Large intestine (tissue), 3 donors: ENCODE measurements at regions not wholly inside any gene's neighbourhood (a gene's known extent, or its start where the extent isn't known, plus 50 kb on each side); places are given as distances from the start of the nearest gene placed in this dataset.

Experiments
- DNase-seq, 2 donors: peaks; one replicate each; pipeline versions ENCODE4 v3.0.0 to v3.0.0-alpha.2; 2013
- H3K27ac ChIP-seq: one replicate; pipeline ENCODE4 v1.5.1; 2013; ENCODE audit warnings: low read length
- H3K27me3 ChIP-seq: 2 replicates; pipeline ENCODE4 v1.6.1; 2013; ENCODE audit warnings: low read length; ENCODE audit not compliant: control insufficient read depth, insufficient read depth
- H3K36me3 ChIP-seq: 2 replicates; pipeline ENCODE4 v1.6.1; 2013; ENCODE audit warnings: low read length; ENCODE audit not compliant: control insufficient read depth, insufficient read depth
- H3K4me1 ChIP-seq: one replicate; pipeline ENCODE4 v1.6.1; 2013; ENCODE audit warnings: low read length; ENCODE audit not compliant: control insufficient read depth, insufficient read depth
- H3K4me3 ChIP-seq: one replicate; pipeline ENCODE4 v1.5.1; 2013; ENCODE audit warnings: low read length
- H3K9me3 ChIP-seq: one replicate; pipeline ENCODE4 v1.6.1; 2013; ENCODE audit warnings: mild to moderate bottlenecking, low read depth, low read length, moderate library complexity; ENCODE audit not compliant: control insufficient read depth
- WGBS: methylation state at CpG from one replicate; pipeline ENCODE4 v1.1.5; 2013; ENCODE audit warnings: low lambda C conversion rate; ENCODE audit not compliant: insufficient coverage; 5-methylcytosine and 5-hydroxymethylcytosine counted together

DNA sequence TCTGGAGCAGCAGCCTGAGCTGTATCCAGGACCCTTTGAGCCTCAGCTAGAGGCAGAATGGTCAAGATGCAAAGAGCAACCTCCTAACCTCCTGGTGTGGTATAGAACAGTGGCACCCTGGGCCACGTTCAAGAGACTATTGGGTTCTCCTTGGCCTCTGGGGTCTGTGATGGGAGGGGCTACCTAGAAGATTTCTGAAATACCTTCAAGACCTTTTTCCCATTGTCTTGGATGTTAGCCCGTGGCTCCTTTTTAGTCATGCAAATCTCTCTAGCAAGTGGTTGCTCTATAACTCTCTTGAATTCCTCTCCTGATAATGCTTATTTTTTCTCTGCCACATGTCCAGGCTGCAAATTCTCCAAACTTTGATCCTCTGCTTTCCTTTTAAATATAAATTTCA lies 106.3 kb upstream of the SULT1C3 start:
- Histone ChIP-seq H3K27me3 (no peaks in the 10 kb centered on the region), H3K9me3 (no peaks in the 10 kb centered on the region), H3K4me3 (no peak overlapping the region), H3K27ac (no peak overlapping the region), H3K4me1 (no peaks in the 10 kb centered on the region), H3K36me3 (no peaks in the 10 kb centered on the region)
- WGBS = no CpG with 5 or more reads among the region's 2 CpGs
- no peak for DNase-seq

DNA sequence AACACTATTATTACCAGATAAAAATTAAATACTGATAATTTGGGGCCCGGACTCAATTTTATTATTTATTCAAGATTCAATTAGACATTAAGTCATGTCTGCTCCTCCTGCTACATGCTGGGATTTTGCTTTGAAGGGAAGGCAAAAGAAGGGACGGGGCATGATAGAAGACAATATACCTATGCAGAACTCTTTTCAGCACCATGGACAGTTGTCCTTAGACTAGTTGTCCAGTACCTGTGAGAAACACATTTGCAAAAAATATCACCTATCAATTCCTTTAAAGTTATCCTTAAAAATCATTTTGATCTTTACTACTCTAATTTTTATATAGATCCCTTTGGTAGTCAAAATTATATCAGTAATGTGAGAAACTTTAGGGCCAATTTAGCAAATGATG lies 100.2 kb upstream of the SULT1C3 start:
- Histone ChIP-seq H3K36me3 (no peaks in the 10 kb centered on the region), H3K9me3 (no peaks in the 10 kb centered on the region), H3K4me3 (no peak overlapping the region), H3K27me3 (no peaks in the 10 kb centered on the region), H3K4me1 (no peaks in the 10 kb centered on the region), H3K27ac (no peak overlapping the region)
- DNase-seq = no peak
- 17% methylated on average over 2 of the region's 2 CpGs for WGBS

DNA sequence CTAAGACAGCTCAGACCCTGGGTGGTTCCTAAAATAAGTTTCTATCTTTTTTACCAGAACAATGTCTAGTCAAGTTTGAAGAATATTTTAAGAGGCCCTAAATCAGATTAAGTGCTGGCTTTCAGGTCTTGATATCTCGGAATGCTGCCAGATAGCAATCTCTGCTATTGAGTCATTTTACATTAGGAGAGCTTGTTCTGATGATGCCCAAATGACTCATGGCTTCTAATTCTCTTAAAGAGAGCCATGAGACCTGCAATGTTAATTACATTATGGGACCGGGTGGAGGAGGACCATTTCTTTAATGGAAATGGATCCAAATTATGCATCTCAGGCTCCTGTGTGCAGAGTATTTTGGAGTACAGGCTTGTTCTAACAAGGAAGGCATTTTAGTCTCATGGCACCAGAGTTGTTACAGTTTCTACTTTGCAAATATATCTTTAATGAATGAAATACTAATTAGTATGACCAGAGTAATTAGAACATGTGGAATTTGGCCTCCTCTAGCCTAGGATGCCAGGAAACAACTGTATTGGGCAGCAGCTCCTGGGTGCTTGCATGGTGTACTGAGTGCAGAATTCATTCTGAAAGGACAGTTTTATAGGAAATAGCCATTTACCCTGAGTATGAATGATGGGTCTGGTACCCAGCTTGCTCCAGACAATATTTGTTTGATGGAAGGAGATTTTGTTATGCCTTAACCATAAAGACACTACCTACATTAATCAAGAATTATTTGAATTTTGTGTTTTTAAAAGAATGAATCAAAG lies 94.0 kb upstream of the SULT1C3 start:
- H3K27me3 ChIP-seq = no peaks in the 10 kb centered on the region
- no peak for DNase-seq
- no peaks in the 10 kb centered on the region for H3K36me3 ChIP-seq
- H3K4me1 ChIP-seq = no peaks in the 10 kb centered on the region
- no CpG with 5 or more reads among the region's 2 CpGs for WGBS
- no peak overlapping the region for H3K4me3 ChIP-seq
- no peak overlapping the region for H3K27ac ChIP-seq
- H3K9me3 ChIP-seq = no peaks in the 10 kb centered on the region

DNA sequence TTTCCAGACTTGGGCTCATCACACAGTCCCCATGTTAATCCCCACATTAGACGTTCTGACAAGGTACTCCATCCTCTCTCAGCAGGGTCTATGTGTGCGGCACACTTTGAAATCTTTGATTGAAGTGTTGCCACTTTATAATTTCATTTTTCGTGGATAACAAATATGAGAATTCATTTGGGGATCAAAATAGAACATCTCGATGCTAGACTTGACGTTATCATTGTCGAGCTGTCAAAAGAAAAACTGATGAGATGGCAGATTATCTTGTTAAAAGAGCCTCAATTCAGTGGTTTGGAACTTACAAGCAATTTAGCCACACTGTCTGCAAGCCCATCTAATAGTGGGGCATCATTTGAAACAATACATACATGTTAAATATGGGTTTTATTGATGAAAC lies 91.2 kb upstream of the SULT1C3 start:
- 72% methylated on average over 2 of the region's 6 CpGs for WGBS
- no peaks in the 10 kb centered on the region for H3K36me3 ChIP-seq
- no peak for DNase-seq
- no peaks in the 10 kb centered on the region for H3K4me1 ChIP-seq
- no peak overlapping the region for H3K4me3 ChIP-seq
- no peaks in the 10 kb centered on the region for H3K9me3 ChIP-seq
- no peaks in the 10 kb centered on the region for H3K27me3 ChIP-seq
- H3K27ac ChIP-seq = no peak overlapping the region

DNA sequence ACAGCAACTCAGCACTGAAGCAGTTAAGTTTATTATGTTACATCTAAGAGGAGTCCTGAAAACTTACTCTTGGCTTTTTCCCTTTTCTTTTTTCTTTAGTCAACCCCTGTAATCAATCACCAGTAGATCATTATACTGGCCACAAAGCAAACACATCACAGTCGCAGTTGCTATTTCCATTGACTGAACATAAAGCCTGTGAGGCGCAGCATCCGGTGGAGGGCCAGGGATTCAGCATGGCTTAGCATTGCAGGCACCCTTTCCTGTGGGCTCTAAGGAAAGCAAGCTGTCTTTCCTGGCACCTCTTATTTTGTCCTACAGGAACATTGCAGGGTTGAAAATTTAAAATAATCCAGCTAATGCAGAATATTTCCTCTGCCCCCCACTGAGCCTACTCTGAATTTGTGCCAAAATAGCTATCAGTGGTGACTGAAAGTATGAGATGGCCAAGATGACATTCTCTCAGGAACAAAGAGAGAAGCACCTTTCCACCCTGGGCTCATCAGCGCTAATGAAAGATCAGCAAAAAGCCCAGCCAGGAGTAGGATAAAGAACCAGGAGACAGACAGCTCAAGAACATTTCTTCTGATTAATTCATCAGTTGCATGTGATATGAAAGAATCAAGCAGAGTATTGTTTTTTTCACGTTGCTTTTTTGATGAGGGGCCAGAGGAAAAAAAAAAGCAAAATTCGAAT lies 85.3 kb upstream of the SULT1C3 start:
- Histone ChIP-seq H3K4me1 (no peaks in the 10 kb centered on the region), H3K36me3 (no peaks in the 10 kb centered on the region), H3K9me3 (no peaks in the 10 kb centered on the region), H3K27me3 (no peaks in the 10 kb centered on the region), H3K27ac (no peak overlapping the region), H3K4me3 (no peak overlapping the region)
- DNase-seq = no peak
- 81% methylated on average over 2 of the region's 6 CpGs for WGBS

DNA sequence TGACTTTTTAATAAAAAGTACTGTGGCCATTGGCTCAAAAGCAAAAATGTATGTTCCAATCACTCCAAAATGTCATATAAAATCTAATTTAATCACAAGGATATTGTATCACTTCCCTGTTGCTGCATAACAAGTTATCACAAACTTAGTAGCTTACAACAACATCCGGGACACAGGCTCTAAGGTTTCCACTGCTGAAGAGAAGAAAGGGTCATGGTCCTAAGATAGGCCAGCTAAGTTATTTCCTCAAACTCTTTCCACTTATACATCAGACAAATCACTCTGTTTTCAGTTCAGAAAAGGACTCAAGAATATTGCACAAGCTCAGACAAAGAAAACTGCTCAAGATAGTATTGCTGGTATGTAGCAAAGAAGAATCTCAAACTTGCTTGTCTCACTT lies 78.5 kb upstream of the SULT1C3 start:
- no peak overlapping the region for H3K27ac ChIP-seq
- no peak for DNase-seq
- H3K9me3 ChIP-seq = no peaks in the 10 kb centered on the region
- H3K36me3 ChIP-seq = no peaks in the 10 kb centered on the region
- no peaks in the 10 kb centered on the region for H3K4me1 ChIP-seq
- H3K27me3 ChIP-seq = no peaks in the 10 kb centered on the region
- no CpG with 5 or more reads among the region's 1 CpG for WGBS
- no peak overlapping the region for H3K4me3 ChIP-seq

DNA sequence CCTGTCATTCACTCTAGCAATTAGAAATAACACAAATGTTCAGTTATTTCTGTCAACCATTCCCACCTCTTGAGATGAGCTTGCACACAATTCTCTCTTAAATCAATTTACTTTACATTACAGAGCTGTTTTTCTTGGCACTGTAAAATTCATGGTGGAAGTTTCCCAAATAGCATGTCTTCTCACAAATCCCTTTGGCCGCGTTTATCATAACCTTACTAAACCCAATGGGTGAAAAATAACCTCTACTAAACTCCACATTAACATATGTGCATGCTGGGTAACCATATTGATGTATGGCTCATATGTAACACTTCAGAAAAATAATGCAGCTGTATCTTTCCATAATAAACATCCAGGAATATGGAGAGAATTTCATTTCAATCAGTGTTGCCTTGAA lies 75.5 kb upstream of the SULT1C3 start:
- no peaks in the 10 kb centered on the region for H3K9me3 ChIP-seq
- no peaks in the 10 kb centered on the region for H3K27me3 ChIP-seq
- DNase-seq = no peak
- H3K27ac ChIP-seq = no peak overlapping the region
- WGBS = no CpG with 5 or more reads among the region's 2 CpGs
- H3K36me3 ChIP-seq = no peaks in the 10 kb centered on the region
- H3K4me1 ChIP-seq = no peaks in the 10 kb centered on the region
- H3K4me3 ChIP-seq = no peak overlapping the region

DNA sequence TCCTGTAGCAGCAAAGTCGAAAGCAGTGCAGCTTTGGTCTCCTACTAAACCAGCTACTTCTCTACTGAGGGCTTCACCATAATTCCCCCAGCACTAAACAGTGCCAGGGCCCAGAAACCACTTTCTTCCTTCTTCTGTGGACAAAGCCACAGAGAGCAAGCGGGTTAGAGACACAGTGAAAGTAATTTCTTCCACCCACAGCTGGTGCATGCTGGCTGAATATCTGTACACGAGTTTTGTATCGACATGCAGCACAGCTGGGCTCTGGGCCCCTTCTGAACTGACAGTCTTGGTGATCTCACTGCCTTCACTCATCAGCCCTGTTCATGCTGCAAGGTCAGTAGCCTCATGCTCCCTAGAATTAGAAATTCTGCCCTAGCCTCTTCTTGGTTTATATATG lies 74.0 kb upstream of the SULT1C3 start:
- H3K27me3 ChIP-seq = no peaks in the 10 kb centered on the region
- H3K4me3 ChIP-seq = no peak overlapping the region
- no peaks in the 10 kb centered on the region for H3K4me1 ChIP-seq
- H3K9me3 ChIP-seq = no peaks in the 10 kb centered on the region
- WGBS = no CpG with 5 or more reads among the region's 4 CpGs
- H3K36me3 ChIP-seq = no peaks in the 10 kb centered on the region
- no peak for DNase-seq
- H3K27ac ChIP-seq = no peak overlapping the region

DNA sequence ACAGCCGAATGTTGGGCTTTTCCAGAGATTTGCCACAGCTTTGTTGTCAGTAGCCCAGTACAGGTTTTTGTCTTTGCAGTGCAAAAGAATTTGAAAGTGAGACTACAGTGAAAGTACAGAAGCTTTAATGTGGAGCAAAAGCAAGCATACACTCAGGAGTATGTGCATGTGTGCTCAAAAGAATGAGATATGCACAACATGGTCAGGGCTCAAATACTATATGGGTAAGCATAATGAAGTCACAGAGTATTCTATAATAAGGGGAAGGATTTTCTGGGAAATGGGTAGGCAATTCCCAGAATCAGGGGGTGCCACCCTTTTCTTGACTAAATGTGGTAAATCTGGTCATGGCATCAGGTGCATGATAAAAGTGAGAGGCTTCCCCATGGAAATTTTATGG lies 72.1 kb upstream of the SULT1C3 start:
- Histone ChIP-seq H3K4me1 (no peaks in the 10 kb centered on the region), H3K36me3 (no peaks in the 10 kb centered on the region), H3K9me3 (no peaks in the 10 kb centered on the region), H3K27me3 (no peaks in the 10 kb centered on the region), H3K4me3 (no peak overlapping the region), H3K27ac (no peak overlapping the region)
- DNase-seq = no peak
- no CpG with 5 or more reads among the region's 1 CpG for WGBS

DNA sequence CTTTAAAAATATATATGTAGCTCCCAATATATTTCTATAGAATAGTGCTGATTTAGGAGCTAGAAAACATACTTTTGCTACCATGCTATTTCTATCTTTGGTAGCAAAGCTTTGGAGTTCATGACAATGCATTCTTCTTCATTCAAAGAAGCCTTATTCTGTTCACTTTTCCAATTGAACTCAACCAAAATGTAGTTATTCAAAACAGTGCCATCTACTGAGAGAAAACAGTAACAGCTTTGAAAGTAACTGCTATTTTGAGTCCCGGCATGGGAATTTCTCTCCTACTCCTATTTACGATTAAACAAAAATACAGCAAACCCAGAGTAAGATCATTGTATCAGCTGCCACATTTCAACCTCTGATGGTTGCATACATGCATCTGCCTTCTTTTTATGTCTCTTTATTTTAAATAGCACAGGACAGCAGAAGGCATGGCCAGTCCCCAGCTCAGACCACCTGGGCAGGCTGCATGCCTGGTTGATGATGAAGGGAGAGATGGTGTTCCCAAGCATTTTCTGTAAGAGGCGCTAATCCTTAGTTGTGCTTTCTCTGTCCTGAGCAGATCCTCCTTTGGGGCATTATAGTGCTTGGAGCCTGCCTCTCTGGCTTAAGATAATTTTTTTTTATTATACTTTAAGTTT lies 69.7 kb upstream of the SULT1C3 start:
- no peaks in the 10 kb centered on the region for H3K9me3 ChIP-seq
- no peak overlapping the region for H3K27ac ChIP-seq
- WGBS = no CpG with 5 or more reads among the region's 3 CpGs
- H3K4me1 ChIP-seq = peaks cover 3% of the 10 kb centered on the region
- peak in 1 of 2 donors; percentile 14 for DNase-seq
- no peaks in the 10 kb centered on the region for H3K27me3 ChIP-seq
- no peak overlapping the region for H3K4me3 ChIP-seq
- H3K36me3 ChIP-seq = no peaks in the 10 kb centered on the region
